NB4 (cell line): ENCODE measurements at regions not wholly inside any gene's neighbourhood (a gene's known extent, or its start where the extent isn't known, plus 50 kb on each side); places are given as distances from the start of the nearest gene placed in this dataset.

ENCODE experiments used
- DNase-seq: peaks from one replicate; pipeline ENCODE4 v3.0.0; 2010; ENCODE audit warnings: low read depth
- H3K4me3 ChIP-seq: one replicate; pipeline ENCODE4 v1.5.1; 2011; ENCODE audit warnings: mild to moderate bottlenecking, low read depth, low read length, moderate library complexity
- CTCF ChIP-seq: IDR thresholded peaks from one replicate; pipeline ENCODE4 v1.5.1; 2012; ENCODE audit warnings: low read depth, low read length
- MAX ChIP-seq: IDR thresholded peaks from 2 replicates; pipeline ENCODE4 v1.6.1; 2011; ENCODE audit warnings: low read depth, low read length
- MYC ChIP-seq: IDR thresholded peaks from 2 replicates; pipeline ENCODE4 v1.6.1; 2011; ENCODE audit warnings: low read depth, low read length
- POLR2A ChIP-seq: IDR thresholded peaks from 2 replicates; pipeline ENCODE4 v1.6.1; 2011; ENCODE audit warnings: mild to moderate bottlenecking; ENCODE audit not compliant: insufficient read length; ENCODE audit errors: extremely low read depth

GRCh38 chr2:167484875-167485274 lies 596.6 kb downstream of the XIRP2 start:
- no peak for DNase-seq
- TF ChIP-seq POLR2A (no peak), CTCF (no peak), MAX (no peak), MYC (no peak)
- no peak overlapping the region for H3K4me3 ChIP-seq

GRCh38 chr2:167480986-167481309 lies 592.7 kb downstream of the XIRP2 start:
- TF ChIP-seq POLR2A: no peak
- TF ChIP-seq CTCF: no peak
- TF ChIP-seq MAX: no peak
- TF ChIP-seq MYC: no peak
- no peak overlapping the region for H3K4me3 ChIP-seq
- no peak for DNase-seq

GRCh38 chr2:167480232-167480985 lies 592.1 kb downstream of the XIRP2 start:
- no peak for TF ChIP-seq MAX
- TF ChIP-seq MYC: no peak
- TF ChIP-seq POLR2A: no peak
- TF ChIP-seq CTCF: no peak
- H3K4me3 ChIP-seq: no peak overlapping the region
- no peak for DNase-seq

- DNase-seq: no peak
- no peak overlapping the region for H3K4me3 ChIP-seq
- no peak for TF ChIP-seq CTCF
- TF ChIP-seq MAX: no peak
- TF ChIP-seq POLR2A: no peak
- no peak for TF ChIP-seq MYC
Measured at GRCh38 chr2:167478196-167478595, 589.9 kb downstream of the XIRP2 start.

GRCh38 chr2:167475791-167476190 lies 587.5 kb downstream of the XIRP2 start:
- TF ChIP-seq POLR2A (no peak), CTCF (no peak), MYC (no peak), MAX (no peak)
- no peak overlapping the region for H3K4me3 ChIP-seq
- DNase-seq: no peak

- TF ChIP-seq MYC: no peak
- no peak for TF ChIP-seq CTCF
- no peak for TF ChIP-seq MAX
- no peak for TF ChIP-seq POLR2A
- no peak overlapping the region for H3K4me3 ChIP-seq
- no peak for DNase-seq
Measured at GRCh38 chr2:167471734-167472133, 583.5 kb downstream of the XIRP2 start.
